HEK293 (cell line): ENCODE measurements at regions not wholly inside any gene's neighbourhood (a gene's known extent, or its start where the extent isn't known, plus 50 kb on each side); places are given as distances from the start of the nearest gene placed in this dataset.
"Not testable (repeated sequence)": the region's sequence is repeated elsewhere in the genome, so short reads cannot be mapped to it uniquely, and the experiment has no call there.

ENCODE experiments used
- CTCF ChIA-PET: fragments of 350-600 bp; formaldehyde crosslinking; extraction: SDS; loops from one replicate; lab custom pipeline; 2021; ENCODE audit warnings: antibody characterized with exemption; lab: Yijun Ruan, JAX
- POLR2A ChIA-PET: fragments of 300-600 bp; formaldehyde crosslinking; extraction: SDS; loops from one replicate; lab custom pipeline; 2020; ENCODE audit warnings: antibody characterized with exemption, inconsistent platforms; lab: Yijun Ruan, JAX
- H3K27ac ChIP-seq: fragments of 200-500 bp; sonication (Bioruptor generic); 2 replicates; pipeline ENCODE4 v1.5.1; 2014; ENCODE audit warnings: low read depth, low read length, control low read depth, inconsistent platforms; ENCODE audit errors: extremely low read depth
- H3K36me3 ChIP-seq, 2 experiments: fragments of 200-500 bp in 1 of 2; sonication (Bioruptor generic) in 1 of 2; 1 replicate in 1 of 2; 2 replicates in 1 of 2; pipeline ENCODE4 v1.5.1; 2014 to 2017; ENCODE audit warnings: inconsistent platforms in 2 of 2, low read length in 2 of 2; ENCODE audit not compliant: control insufficient read depth in 2 of 2, insufficient read depth in 1 of 2
- H3K4me1 ChIP-seq: fragments of 200-500 bp; sonication (Bioruptor generic); 2 replicates; pipeline ENCODE4 v1.5.1; 2014; ENCODE audit warnings: mild to moderate bottlenecking, low read length, inconsistent platforms; ENCODE audit not compliant: control insufficient read depth, insufficient read depth
- H3K4me3 ChIP-seq: 2 replicates; pipeline ENCODE4 v1.5.1; 2011; ENCODE audit warnings: low read depth, mild to moderate bottlenecking, control low read depth, low read length, moderate library complexity
- H3K9me3 ChIP-seq: fragments of 200-500 bp; sonication (Bioruptor generic); 2 replicates; pipeline ENCODE4 v1.5.1; 2014; ENCODE audit warnings: low read depth, low read length, inconsistent platforms; ENCODE audit not compliant: control insufficient read depth, insufficient read depth
- KLF10 ChIP-seq: fragments of 450-650 bp; IDR thresholded peaks from 2 replicates; pipeline ENCODE4 v1.5.1; 2018; ENCODE audit warnings: missing biosample characterization, mild to moderate bottlenecking, missing genetic modification characterization
- YY1 ChIP-seq: fragments of 450-650 bp; formaldehyde crosslinking; IDR thresholded peaks from 2 replicates; pipeline ENCODE4 v1.5.1; 2018; ENCODE audit warnings: missing biosample characterization, missing genetic modification characterization
- ZBTB48 ChIP-seq: fragments of 450-650 bp; formaldehyde crosslinking; IDR thresholded peaks from 2 replicates; pipeline ENCODE4 v1.5.1; 2016; ENCODE audit warnings: missing biosample characterization, missing genetic modification characterization
- ZNF146 ChIP-seq: fragments of 450-650 bp; formaldehyde crosslinking; IDR thresholded peaks from 2 replicates; pipeline ENCODE4 v1.5.1; 2016; ENCODE audit warnings: missing biosample characterization, missing genetic modification characterization
- ZNF184 ChIP-seq: fragments of 450-650 bp; IDR thresholded peaks from 2 replicates; pipeline ENCODE4 v1.5.1; 2018; ENCODE audit warnings: missing biosample characterization, mild to moderate bottlenecking, missing genetic modification characterization
- ZNF2 ChIP-seq: fragments of 450-650 bp; formaldehyde crosslinking; IDR thresholded peaks from 2 replicates; pipeline ENCODE4 v1.5.1; 2016; ENCODE audit warnings: missing biosample characterization, missing genetic modification characterization
- ZNF223 ChIP-seq: fragments of 450-650 bp; formaldehyde crosslinking; IDR thresholded peaks from 2 replicates; pipeline ENCODE4 v1.5.1; 2016; ENCODE audit warnings: missing biosample characterization, missing genetic modification characterization
- ZNF274 ChIP-seq, 2 experiments: fragments of 200-500 bp in 1 of 2; fragments of 450-650 bp in 1 of 2; sonication (Bioruptor generic) in 1 of 2; formaldehyde crosslinking in 1 of 2; IDR thresholded peaks; 2 replicates each; pipeline versions ENCODE4 v1.5.1 to v1.6.1; 2014 to 2016; ENCODE audit warnings: borderline replicate concordance in 1 of 2, inconsistent platforms in 1 of 2, low read length in 1 of 2, missing biosample characterization in 1 of 2, missing genetic modification characterization in 1 of 2
- ZNF37A ChIP-seq: fragments of 450-650 bp; IDR thresholded peaks from 2 replicates; pipeline ENCODE4 v1.5.1; 2018; ENCODE audit warnings: missing biosample characterization, missing genetic modification characterization
- ZNF654 ChIP-seq: fragments of 450-650 bp; formaldehyde crosslinking; IDR thresholded peaks from 2 replicates; pipeline ENCODE4 v1.5.1; 2016; ENCODE audit warnings: low read depth, missing biosample characterization, missing genetic modification characterization
- ZNF747 ChIP-seq: fragments of 450-650 bp; formaldehyde crosslinking; IDR thresholded peaks from 2 replicates; pipeline ENCODE4 v1.5.1; 2016; ENCODE audit warnings: missing biosample characterization, missing genetic modification characterization
- ZNF777 ChIP-seq: fragments of 450-650 bp; formaldehyde crosslinking; IDR thresholded peaks from 2 replicates; pipeline ENCODE4 v1.5.1; 2017; ENCODE audit warnings: missing biosample characterization, missing genetic modification characterization, borderline replicate concordance
- TF ChIP-seq, protein P1 (sequence below): fragments of 450-650 bp; formaldehyde crosslinking; IDR thresholded peaks from 2 replicates; pipeline ENCODE4; 2016; ENCODE audit warnings: missing biosample characterization, missing genetic modification characterization
- TF ChIP-seq, protein P2 (sequence below): fragments of 450-650 bp; formaldehyde crosslinking; IDR thresholded peaks from 2 replicates; pipeline ENCODE4 v1.5.1; 2017; ENCODE audit warnings: missing biosample characterization, missing genetic modification characterization
- TF ChIP-seq, protein P3 (sequence below): fragments of 450-650 bp; formaldehyde crosslinking; IDR thresholded peaks from 2 replicates; pipeline ENCODE4 v1.5.1; 2017; ENCODE audit warnings: missing biosample characterization, missing genetic modification characterization
- TF ChIP-seq, protein P4 (sequence below): fragments of 450-650 bp; formaldehyde crosslinking; IDR thresholded peaks from 2 replicates; pipeline ENCODE4 v1.5.1; 2016; ENCODE audit warnings: missing biosample characterization, missing genetic modification characterization
- TF ChIP-seq, protein P5 (sequence below): fragments of 450-650 bp; formaldehyde crosslinking; IDR thresholded peaks from 2 replicates; pipeline ENCODE4 v1.5.1; 2016; ENCODE audit warnings: missing biosample characterization, missing genetic modification characterization

DNA sequence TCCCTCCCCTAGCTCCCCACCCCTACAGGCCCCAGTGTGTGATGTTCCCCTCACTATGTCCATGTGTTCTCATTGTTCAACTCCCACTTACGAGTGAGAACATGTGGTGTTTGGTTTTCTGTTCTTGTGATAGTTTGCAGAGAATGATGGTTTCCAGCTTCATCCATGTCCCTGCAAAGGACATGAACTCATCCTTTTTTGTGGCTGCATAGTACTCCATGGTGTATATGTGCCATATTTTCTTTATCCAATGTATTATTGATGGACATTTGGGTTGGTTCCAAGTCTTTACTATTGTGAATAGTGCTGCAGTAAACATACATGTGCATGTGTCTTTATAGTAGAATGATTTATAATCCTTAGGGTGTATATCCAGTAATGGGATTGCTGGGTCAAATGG lies 84.6 kb upstream of the HDDC2 start:
- peak; percentile 87 for TF ChIP-seq ZNF146 (tag by site-specific recombination)
- TF ChIP-seq, all 188 proteins: peak for 1; not testable (repeated sequence) for 187
- H3K9me3 ChIP-seq, H3K4me1 ChIP-seq, H3K36me3 ChIP-seq, POLR2A ChIA-PET, H3K4me3 ChIP-seq, H3K27ac ChIP-seq, CTCF ChIA-PET: not testable (repeated sequence)

DNA sequence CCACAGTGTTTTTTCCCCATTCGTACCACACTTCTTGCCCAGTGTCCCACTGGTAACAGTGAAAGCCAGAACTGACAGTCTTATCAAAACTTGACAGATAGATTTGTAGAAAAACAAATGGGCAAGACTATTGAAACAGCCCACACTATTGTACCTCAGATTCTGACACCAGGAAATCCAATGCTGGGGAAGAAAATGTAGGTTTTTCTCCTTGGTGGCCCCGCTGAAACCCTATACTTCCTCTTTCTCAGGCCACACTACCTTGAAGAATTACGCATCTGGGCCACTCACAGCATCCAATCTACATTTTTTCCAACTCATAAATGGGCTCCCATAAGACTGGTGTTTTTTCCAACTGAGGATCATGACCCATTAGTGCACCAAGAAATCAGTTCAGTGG lies 90.9 kb upstream of the HDDC2 start:
- H3K4me1 ChIP-seq, result no peaks in the 10 kb centered on the region
- H3K9me3 ChIP-seq, result no peaks in the 10 kb centered on the region
- ChIA-PET POLR2A (no interaction called here), CTCF (no interaction called here)
- H3K4me3 ChIP-seq, result no peak overlapping the region
- H3K36me3 ChIP-seq, result no peaks in the 10 kb centered on the region
- H3K27ac ChIP-seq, result no peak overlapping the region
- TF ChIP-seq, protein P1, sequence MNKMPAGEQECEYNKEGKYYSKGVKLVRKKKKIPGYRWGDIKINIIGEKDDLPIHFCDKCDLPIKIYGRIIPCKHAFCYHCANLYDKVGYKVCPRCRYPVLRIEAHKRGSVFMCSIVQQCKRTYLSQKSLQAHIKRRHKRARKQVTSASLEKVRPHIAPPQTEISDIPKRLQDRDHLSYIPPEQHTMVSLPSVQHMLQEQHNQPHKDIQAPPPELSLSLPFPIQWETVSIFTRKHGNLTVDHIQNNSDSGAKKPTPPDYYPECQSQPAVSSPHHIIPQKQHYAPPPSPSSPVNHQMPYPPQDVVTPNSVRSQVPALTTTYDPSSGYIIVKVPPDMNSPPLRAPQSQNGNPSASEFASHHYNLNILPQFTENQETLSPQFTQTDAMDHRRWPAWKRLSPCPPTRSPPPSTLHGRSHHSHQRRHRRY (tag by site-specific recombination), result no peak
- TF ChIP-seq, protein P2, sequence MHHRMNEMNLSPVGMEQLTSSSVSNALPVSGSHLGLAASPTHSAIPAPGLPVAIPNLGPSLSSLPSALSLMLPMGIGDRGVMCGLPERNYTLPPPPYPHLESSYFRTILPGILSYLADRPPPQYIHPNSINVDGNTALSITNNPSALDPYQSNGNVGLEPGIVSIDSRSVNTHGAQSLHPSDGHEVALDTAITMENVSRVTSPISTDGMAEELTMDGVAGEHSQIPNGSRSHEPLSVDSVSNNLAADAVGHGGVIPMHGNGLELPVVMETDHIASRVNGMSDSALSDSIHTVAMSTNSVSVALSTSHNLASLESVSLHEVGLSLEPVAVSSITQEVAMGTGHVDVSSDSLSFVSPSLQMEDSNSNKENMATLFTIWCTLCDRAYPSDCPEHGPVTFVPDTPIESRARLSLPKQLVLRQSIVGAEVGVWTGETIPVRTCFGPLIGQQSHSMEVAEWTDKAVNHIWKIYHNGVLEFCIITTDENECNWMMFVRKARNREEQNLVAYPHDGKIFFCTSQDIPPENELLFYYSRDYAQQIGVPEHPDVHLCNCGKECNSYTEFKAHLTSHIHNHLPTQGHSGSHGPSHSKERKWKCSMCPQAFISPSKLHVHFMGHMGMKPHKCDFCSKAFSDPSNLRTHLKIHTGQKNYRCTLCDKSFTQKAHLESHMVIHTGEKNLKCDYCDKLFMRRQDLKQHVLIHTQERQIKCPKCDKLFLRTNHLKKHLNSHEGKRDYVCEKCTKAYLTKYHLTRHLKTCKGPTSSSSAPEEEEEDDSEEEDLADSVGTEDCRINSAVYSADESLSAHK (tag by site-specific recombination), result no peak
- TF ChIP-seq YY1 (tag by site-specific recombination) (no peak), ZNF37A (tag by site-specific recombination) (no peak), ZNF777 (tag by site-specific recombination) (no peak), ZNF654 (no peak), ZNF223 (tag by site-specific recombination) (no peak), ZNF274 (IDR thresholded peaks at IDR 0.05; ENCODE audit: low read length) (no peak), ZNF274 (tag by site-specific recombination; IDR thresholded peaks at IDR 0.05; ENCODE audit: borderline replicate concordance) (no peak), ZNF747 (no peak), ZBTB48 (tag by site-specific recombination) (no peak), KLF10 (tag by site-specific recombination) (no peak), ZNF184 (no peak), ZNF2 (no peak)
- TF ChIP-seq, protein P3, sequence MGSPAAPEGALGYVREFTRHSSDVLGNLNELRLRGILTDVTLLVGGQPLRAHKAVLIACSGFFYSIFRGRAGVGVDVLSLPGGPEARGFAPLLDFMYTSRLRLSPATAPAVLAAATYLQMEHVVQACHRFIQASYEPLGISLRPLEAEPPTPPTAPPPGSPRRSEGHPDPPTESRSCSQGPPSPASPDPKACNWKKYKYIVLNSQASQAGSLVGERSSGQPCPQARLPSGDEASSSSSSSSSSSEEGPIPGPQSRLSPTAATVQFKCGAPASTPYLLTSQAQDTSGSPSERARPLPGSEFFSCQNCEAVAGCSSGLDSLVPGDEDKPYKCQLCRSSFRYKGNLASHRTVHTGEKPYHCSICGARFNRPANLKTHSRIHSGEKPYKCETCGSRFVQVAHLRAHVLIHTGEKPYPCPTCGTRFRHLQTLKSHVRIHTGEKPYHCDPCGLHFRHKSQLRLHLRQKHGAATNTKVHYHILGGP (tag by site-specific recombination), result no peak
- TF ChIP-seq, protein P4, sequence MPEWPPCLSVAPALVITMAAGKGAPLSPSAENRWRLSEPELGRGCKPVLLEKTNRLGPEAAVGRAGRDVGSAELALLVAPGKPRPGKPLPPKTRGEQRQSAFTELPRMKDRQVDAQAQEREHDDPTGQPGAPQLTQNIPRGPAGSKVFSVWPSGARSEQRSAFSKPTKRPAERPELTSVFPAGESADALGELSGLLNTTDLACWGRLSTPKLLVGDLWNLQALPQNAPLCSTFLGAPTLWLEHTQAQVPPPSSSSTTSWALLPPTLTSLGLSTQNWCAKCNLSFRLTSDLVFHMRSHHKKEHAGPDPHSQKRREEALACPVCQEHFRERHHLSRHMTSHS, result no peak
- TF ChIP-seq, protein P5, sequence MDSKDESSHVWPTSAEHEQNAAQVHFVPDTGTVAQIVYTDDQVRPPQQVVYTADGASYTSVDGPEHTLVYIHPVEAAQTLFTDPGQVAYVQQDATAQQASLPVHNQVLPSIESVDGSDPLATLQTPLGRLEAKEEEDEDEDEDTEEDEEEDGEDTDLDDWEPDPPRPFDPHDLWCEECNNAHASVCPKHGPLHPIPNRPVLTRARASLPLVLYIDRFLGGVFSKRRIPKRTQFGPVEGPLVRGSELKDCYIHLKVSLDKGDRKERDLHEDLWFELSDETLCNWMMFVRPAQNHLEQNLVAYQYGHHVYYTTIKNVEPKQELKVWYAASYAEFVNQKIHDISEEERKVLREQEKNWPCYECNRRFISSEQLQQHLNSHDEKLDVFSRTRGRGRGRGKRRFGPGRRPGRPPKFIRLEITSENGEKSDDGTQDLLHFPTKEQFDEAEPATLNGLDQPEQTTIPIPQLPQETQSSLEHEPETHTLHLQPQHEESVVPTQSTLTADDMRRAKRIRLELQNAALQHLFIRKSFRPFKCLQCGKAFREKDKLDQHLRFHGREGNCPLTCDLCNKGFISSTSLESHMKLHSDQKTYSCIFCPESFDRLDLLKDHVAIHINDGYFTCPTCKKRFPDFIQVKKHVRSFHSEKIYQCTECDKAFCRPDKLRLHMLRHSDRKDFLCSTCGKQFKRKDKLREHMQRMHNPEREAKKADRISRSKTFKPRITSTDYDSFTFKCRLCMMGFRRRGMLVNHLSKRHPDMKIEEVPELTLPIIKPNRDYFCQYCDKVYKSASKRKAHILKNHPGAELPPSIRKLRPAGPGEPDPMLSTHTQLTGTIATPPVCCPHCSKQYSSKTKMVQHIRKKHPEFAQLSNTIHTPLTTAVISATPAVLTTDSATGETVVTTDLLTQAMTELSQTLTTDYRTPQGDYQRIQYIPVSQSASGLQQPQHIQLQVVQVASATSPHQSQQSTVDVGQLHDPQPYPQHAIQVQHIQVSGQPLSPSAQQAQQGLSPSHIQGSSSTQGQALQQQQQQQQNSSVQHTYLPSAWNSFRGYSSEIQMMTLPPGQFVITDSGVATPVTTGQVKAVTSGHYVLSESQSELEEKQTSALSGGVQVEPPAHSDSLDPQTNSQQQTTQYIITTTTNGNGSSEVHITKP, result no peak
